Midbrain (tissue), 1 donor: ENCODE measurements at regions not wholly inside any gene's neighbourhood (a gene's known extent, or its start where the extent isn't known, plus 50 kb on each side); places are given as distances from the start of the nearest gene placed in this dataset.
"Not testable (repeated sequence)": the region's sequence is repeated elsewhere in the genome, so short reads cannot be mapped to it uniquely, and the experiment has no call there.

Experiments used
- DNase-seq: peaks from one replicate; lab custom pipeline; 2025; lab: John Stamatoyannopoulos, UW

- no peak for DNase-seq
Observed at GRCh38 chr6:9101920-9102319, 666.6 kb upstream of the SLC35B3 start.

DNA sequence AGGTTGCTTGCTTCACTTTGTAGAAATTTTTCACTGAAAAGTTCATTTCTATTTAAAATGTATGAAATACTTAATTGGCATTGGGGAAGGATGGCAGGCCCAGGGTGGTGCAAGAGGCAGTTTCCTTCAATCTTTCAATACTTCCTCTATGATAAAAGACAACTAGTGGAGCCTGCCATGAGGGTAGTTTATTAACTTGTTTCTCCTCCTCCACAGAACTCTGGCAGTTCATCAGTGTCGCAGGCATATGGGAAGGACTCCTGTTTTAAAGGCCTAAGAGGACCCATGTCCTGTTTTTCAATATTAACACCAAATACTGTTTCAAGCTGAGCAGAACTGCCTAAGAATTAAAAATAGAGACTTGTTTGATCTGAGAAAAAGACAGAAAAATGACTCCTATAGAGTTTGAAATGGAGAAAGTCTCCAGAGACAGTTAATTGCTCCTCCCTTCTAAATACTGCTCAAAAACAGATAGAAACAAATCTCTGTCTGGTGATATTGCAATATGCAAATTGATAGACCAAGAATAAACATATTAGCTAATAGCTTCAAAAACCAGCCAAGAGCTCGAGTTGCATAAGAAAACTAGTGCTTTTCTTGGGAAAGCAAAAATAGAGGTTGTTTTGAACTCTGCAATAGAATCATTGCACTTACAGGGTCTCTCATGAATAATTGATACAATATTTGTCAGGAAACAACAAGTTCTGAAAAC, 665.7 kb upstream of the SLC35B3 start:
- DNase-seq, result no peak

DNA sequence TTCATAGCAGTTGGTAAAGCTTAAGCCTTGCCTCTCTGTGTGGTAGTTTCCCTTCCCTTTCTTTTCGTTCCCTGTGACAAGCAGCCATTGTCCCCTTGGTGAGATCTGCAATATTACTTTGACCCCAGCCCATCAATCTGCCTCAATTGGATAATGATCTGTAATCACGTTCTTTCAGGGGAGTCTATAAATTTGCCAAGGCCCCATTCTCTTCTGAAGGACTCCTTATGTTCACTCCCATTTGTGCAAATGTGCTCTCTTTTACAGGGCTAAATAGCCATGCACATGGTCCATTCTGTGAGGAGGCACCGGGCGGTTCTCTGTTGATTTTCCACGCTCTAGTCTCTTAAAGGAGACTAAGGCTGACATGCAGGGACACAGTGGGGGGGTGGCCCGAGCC, 660.4 kb upstream of the SLC35B3 start:
- no peak for DNase-seq

DNA sequence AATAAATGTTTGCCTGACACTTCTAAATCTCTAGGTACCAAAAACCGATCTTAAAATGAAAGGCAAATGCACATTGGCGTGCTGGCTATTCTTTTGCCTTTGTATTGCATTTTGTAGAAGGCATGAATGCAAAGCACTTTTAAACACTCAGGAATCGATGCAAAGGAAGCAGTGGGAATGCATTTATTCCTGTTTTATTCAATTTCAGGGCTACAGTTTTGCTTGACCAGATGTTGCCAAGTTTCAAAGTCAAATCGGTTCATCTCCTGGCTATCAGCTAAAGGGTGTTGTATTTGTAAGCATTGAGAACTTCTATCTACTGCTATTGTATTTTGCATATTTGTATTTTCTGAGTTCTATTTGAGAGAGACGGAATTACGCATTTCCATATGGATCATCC, 659.8 kb upstream of the SLC35B3 start:
- no peak for DNase-seq

DNA sequence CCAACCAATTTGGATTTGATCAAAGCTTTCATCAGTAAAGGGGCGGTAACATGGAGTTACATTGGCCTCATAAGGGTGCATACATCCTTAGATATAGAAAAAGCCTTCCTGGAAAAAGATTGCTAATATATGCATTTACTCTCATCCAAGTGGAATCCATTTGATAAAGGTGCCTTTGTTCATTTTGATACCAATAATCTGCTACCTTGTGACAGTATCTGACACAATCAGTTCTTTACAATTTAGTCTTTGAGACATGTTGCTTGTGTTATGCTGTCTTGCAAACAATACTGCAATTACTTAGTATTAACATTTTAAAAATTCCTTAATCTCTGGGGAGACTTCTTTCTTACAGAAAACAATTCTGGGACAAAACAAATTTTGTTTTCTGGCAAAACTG, 654.4 kb upstream of the SLC35B3 start:
- no peak for DNase-seq

DNA sequence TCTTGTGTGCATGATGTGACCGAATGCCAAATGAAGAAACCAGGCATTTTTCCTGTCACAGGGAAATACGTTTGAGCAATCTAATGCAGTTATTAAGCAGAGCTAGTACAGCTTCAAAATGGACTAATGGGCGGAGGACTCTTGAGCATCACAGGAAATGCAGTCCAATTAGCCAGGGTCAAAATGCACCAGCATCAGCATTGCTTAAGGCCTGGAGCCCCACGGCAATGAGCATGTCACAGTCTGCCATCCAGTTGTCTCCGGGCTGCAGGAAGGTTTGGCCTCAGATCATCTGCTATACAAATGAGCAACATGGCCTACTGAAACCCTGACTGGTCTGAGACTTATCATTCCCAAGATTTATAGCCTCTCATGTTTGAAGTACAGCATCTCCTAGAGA, 652.1 kb upstream of the SLC35B3 start:
- no peak for DNase-seq

DNA sequence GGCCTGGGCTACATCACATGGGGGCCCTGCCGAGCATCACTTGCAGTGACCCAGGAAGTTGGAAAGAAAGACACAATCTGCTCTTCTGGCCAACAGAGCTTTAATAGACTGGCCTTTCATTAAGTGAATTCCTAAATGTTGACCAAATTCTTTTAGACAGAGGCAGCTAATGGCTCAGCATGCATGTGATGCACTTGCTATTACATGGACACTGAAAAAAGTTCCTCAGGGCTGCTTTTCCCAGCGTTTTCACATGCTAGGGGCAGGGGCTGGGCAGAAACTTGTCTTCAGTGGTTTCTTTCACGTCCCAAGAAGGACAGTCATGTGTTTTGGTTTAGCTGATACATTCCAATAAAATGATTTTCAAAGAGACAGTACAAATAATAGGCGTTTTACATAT, 651.0 kb upstream of the SLC35B3 start:
- no peak for DNase-seq

DNA sequence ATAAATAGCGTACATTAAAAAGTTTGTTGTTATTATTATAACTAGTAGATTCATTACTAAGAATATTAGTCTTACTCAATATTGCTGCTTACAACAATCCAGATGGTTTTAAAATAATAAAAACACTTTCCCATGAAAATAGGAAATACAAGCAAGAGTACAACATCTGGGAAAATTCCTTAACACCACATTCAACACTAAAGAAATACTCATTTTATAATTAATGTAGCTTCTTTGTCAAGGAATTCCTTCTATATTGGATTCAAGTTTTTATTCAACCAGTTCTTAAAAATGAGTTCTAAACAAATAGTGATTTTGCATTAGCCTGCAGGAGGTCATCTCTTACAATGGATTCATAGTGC, 650.3 kb upstream of the SLC35B3 start:
- no peak for DNase-seq

- no peak for DNase-seq
Observed at GRCh38 chr6:9085054-9085708, 649.8 kb upstream of the SLC35B3 start.

GRCh38 chr6:9083108-9083507, 647.8 kb upstream of the SLC35B3 start:
- DNase-seq, result no peak

- DNase-seq, result no peak
Observed at GRCh38 chr6:9066726-9067125, 631.4 kb upstream of the SLC35B3 start.

- no peak for DNase-seq
Observed at GRCh38 chr6:9064156-9064555, 628.8 kb upstream of the SLC35B3 start.

DNA sequence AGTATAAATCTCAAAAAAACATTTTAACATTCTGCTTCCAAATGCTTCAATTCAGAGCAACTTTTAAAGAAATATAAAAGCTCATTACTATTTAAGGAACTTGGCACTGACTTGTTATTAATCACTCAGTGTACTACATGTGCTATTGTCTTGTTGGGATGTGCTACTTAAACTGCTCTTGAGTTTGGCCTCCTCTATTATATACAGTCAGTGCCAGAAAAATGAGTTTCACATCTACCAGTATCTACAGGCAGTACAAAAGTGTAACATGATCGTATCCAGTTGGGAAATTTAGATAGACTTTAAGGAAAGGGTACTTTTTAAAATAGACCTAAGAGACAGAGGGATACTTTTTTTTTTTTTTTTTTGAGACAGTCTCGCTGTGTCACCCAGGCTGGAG, 627.3 kb upstream of the SLC35B3 start:
- no peak for DNase-seq

DNA sequence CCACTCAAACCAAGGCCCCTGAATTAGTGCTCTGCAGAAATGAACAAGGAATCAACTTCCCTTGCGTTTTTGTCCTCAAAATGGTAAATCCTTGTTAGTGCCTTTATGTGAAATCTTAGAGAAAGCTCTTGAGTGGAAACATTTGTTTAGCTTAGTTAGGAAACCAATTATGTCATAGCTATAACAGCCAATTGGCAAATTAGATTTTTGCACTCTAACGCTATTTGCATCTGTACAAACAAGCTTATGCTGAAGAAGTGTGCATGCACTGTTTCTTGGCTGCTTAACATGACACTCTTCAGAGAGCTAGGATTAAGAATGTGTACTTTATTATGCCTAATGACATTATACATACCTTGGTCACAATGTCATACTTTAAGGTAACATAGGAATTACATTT, 622.6 kb upstream of the SLC35B3 start:
- no peak for DNase-seq

GRCh38 chr6:9056556-9056955, 621.2 kb upstream of the SLC35B3 start:
- no peak for DNase-seq

DNA sequence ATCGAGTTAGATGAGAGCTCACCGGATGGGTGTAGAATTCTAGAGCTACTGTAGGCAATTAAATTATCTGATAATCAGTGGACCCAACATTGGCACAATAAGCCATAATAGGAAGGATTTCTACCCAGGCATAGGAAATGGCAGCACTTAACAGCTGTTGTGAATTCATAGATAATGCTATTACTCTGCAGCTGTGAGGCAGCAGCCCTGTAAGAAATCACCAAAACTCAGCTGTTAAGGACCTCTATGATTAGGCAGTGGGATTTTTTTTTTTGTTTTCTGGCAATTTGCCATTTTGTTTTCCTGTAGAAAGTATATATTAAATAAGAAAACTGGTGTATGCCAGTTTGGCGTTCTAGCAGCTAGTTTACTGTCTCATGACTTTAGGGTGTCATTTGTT, 609.1 kb upstream of the SLC35B3 start:
- no peak for DNase-seq

DNA sequence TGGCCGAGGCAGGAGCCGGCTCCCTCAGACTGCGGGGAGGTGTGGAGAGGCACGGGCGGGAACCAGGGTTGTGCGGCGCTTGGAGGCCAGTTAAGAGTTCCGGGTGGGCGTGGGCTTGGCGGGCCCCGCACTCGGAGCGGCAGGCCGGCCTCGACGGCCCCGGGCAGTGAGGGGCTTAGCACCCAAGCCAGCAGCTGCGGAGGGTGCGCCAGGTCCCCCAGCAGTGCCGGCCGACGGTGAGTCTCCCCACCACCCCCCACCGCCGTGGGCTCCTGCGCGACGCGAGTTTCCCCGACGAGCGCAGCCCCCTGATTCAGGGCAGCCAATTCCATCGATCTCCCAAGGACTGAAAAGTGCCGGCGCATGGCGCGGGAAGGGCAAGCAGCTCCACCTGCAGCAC, 605.4 kb upstream of the SLC35B3 start:
- no peak for DNase-seq

GRCh38 chr6:9039258-9039657, 603.9 kb upstream of the SLC35B3 start:
- no peak for DNase-seq

GRCh38 chr6:9028086-9028485, 592.7 kb upstream of the SLC35B3 start:
- DNase-seq, result no peak

DNA sequence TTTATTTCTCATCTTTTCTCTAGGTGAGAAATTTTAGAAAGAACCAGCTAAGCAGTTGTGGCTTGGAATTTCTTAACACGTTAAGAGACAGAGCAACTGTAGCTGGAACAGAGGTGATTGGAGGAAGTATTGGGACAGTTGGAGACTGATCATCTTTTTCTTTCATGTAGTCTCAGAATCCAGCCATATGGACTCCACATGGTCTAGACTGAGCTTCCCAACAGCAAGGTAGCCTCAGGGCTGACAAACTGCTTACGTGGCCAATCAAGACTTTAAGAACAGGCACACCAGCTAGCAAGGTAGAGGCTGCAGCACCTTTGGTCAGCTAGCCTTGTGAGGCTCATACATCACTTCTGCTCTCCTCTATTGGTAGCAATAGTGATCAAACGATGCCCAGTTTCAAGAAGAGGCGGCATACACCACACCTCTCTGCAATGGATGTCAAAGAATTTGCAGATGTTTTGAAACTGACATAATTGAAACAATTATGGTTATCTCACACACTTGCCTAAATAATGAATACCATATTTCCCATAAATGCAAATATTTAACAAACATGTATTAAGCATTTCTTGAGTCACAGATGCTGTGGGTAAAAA, 590.5 kb upstream of the SLC35B3 start:
- no peak for DNase-seq

DNA sequence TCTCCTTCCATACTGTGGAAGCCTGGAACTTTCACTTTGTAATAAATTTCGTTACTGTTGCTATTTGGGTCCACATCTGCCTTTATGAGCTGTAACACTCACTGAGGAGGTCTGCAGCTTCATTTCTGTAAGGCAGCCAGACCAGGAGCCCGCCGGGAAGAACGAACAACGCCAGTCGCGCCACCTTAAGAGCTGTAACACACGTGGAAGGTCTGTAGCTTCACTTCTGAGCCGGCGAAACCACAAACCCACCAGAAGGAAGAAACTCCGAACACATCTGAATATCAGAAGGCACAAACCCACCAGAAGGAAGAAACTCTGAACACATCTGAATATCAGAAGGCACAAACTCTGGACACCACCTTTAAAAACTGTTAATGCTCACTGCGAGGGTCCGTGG, 589.9 kb upstream of the SLC35B3 start:
- no peak for DNase-seq

DNA sequence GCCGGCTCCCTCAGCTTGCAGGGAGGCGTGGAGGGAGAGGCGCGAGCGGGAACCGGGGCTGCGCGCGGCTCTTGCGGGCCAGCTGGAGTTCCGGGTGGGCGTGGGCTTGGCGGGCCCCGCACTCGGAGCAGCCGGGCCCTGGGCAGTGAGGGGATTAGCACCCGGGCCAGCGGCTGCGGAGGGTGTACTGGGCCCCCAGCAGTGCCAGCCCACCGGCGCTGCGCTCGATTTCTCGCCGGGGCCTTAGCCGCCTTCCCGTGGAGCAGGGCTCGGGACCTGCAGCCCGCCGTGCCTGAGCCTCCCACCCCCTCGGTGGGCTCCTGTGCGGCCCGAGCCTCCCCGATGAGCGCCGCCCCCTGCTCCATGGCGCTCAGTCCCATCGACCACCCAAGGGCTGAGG, 588.9 kb upstream of the SLC35B3 start:
- not testable (repeated sequence) for DNase-seq

- DNase-seq, result no peak
Observed at GRCh38 chr6:9020001-9020400, 584.7 kb upstream of the SLC35B3 start.

DNA sequence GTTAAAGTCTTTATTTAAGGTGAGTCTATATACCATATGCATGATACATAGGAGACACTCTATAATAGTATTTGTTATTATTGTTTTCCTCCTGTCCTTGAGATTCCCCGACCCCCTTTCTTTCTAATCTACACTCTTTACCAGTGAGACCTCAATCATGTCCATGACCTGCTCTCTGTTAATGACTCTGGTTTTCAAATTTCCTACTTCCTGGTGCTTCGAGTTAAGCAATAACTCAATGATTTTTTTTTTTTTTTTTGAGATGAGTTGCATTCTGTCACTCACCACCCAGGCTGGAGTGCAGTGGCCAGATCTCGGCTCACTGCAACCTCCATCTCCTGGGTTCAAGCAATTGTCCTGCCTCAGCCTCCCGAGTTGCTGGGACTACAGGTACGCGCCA, 574.6 kb upstream of the SLC35B3 start:
- DNase-seq, result no peak
